Endothelial cell of umbilical vein (primary cell): ENCODE measurements at regions not wholly inside any gene's neighbourhood (a gene's known extent, or its start where the extent isn't known, plus 50 kb on each side); places are given as distances from the start of the nearest gene placed in this dataset.

Experiments
- BruUV-seq: library from RNA; stranded (reverse); fragments of 400-500 nt; replicated peaks from 2 replicates; lab custom pipeline; 2021; lab: Mats Ljungman, UMichigan
- CTCF ChIA-PET: fragments of 300-600, 350-600 bp; sonication (Branson Sonifier 250); formaldehyde crosslinking; loops from one replicate; lab custom pipeline; 2021; ENCODE audit warnings: antibody characterized with exemption, inconsistent platforms; lab: Charles Lee
- POLR2A ChIA-PET: fragments of 300-600, 350-600 bp; sonication (Branson Sonifier 250); formaldehyde crosslinking; loops from one replicate; lab custom pipeline; 2021; ENCODE audit warnings: antibody characterized with exemption, inconsistent platforms; lab: Charles Lee
- DNase-seq: peaks from one replicate; pipeline ENCODE4 v3.0.0-alpha.2; 2011; ENCODE audit warnings: low read depth, low spot score
- FAIRE-seq: peaks from 2 replicates; lab custom pipeline; 2011; peaks lifted over from hg19 to GRCh38; lab: Jason Lieb, UNC
- H2AFZ ChIP-seq: 2 replicates; pipeline ENCODE4 v1.6.0; 2012; ENCODE audit warnings: low read depth, low read length, control low read depth, inconsistent platforms
- H3K27ac ChIP-seq: 2 replicates; pipeline ENCODE4 v1.5.1; 2011; ENCODE audit warnings: low read depth, mild to moderate bottlenecking, control low read depth, low read length, moderate library complexity; ENCODE audit not compliant: insufficient read depth
- H3K27me3 ChIP-seq, 2 experiments: 2 replicates each; pipeline versions ENCODE4 v1.6.0 to v1.6.1; 2011; ENCODE audit warnings: low read length in 2 of 2, mixed read lengths in 1 of 2; ENCODE audit not compliant: control insufficient read depth in 2 of 2, insufficient read depth in 2 of 2
- H3K36me3 ChIP-seq, 2 experiments: 2 replicates in 1 of 2; 3 replicates in 1 of 2; pipeline ENCODE4 v1.5.1; 2011; ENCODE audit warnings: low read length in 2 of 2, mild to moderate bottlenecking in 1 of 2, moderate library complexity in 1 of 2; ENCODE audit not compliant: control insufficient read depth in 2 of 2, insufficient read depth in 2 of 2; ENCODE audit errors: extremely low read depth in 1 of 2
- H3K4me1 ChIP-seq: 3 replicates; pipeline ENCODE4 v1.5.1; 2011; ENCODE audit warnings: mild to moderate bottlenecking, low read length; ENCODE audit not compliant: control insufficient read depth, insufficient read depth; ENCODE audit errors: extremely low read depth
- H3K4me2 ChIP-seq: 2 replicates; pipeline ENCODE4 v1.6.1; 2011; ENCODE audit warnings: low read length, control low read depth, mixed read lengths; ENCODE audit not compliant: insufficient read depth
- H3K4me3 ChIP-seq, 3 experiments: fragments of 200-600 bp in 1 of 3; sonication (generic), shearing (Covaris generic) in 1 of 3; replicated peaks in 1 of 3; 2 replicates each; pipeline ENCODE4 v1.5.1; 2011 to 2016; ENCODE audit warnings: control low read depth in 3 of 3, low read length in 3 of 3, mild to moderate bottlenecking in 2 of 3, inconsistent platforms in 1 of 3, low read depth in 1 of 3, moderate library complexity in 1 of 3; ENCODE audit not compliant: insufficient read depth in 1 of 3
- H3K79me2 ChIP-seq: 2 replicates; pipeline ENCODE4 v1.6.0; 2012; ENCODE audit warnings: low read length, inconsistent platforms; ENCODE audit not compliant: control insufficient read depth, insufficient read depth
- H3K9ac ChIP-seq: replicated peaks from 2 replicates; pipeline ENCODE3; 2011; ENCODE audit warnings: low read length, control low read depth; ENCODE audit not compliant: insufficient read depth; ENCODE audit errors: extremely low read depth
- H3K9me1 ChIP-seq: replicated peaks from 3 replicates; pipeline ENCODE4 v1.6.0; 2011; ENCODE audit warnings: mild to moderate bottlenecking, low read length; ENCODE audit not compliant: control insufficient read depth, insufficient read depth; ENCODE audit errors: extremely low read depth
- H3K9me3 ChIP-seq: replicated peaks from 2 replicates; pipeline ENCODE4 v1.5.1; 2012; ENCODE audit warnings: low read length, inconsistent platforms; ENCODE audit not compliant: control insufficient read depth, insufficient read depth
- H4K20me1 ChIP-seq: replicated peaks from 2 replicates; pipeline ENCODE3; 2011; ENCODE audit warnings: mild to moderate bottlenecking, low read length; ENCODE audit not compliant: control insufficient read depth, insufficient read depth; ENCODE audit errors: extremely low read depth
- CTCF ChIP-seq, 2 donors: IDR thresholded peaks; 1 replicate in 1 of 2; 2 replicates in 1 of 2; pipeline ENCODE4 v1.5.1; 2011; ENCODE audit warnings: low read length in 2 of 2, mild to moderate bottlenecking in 2 of 2, moderate library complexity in 2 of 2, control low read depth in 1 of 2, inconsistent platforms in 1 of 2, low read depth in 1 of 2; ENCODE audit not compliant: insufficient read depth in 1 of 2; ENCODE audit errors: extremely low read depth in 1 of 2
- EZH2 ChIP-seq: IDR thresholded peaks from 2 replicates; pipeline ENCODE4 v1.6.1; 2012; ENCODE audit warnings: borderline replicate concordance, low read depth, mild to moderate bottlenecking, moderate library complexity, low read length, inconsistent platforms; ENCODE audit not compliant: severe bottlenecking
- FOS ChIP-seq: IDR thresholded peaks from 2 replicates; pipeline ENCODE4 v1.6.1; 2011; ENCODE audit warnings: mild to moderate bottlenecking, low read length, moderate library complexity, borderline replicate concordance; ENCODE audit not compliant: insufficient read depth
- GATA2 ChIP-seq: IDR thresholded peaks from 2 replicates; pipeline ENCODE4 v1.7.0; 2011; ENCODE audit warnings: low read depth, mild to moderate bottlenecking, moderate library complexity, mixed read lengths, low read length; ENCODE audit not compliant: insufficient read length, insufficient read depth
- JUN ChIP-seq: IDR thresholded peaks from 2 replicates; pipeline ENCODE4 v1.6.1; 2011; ENCODE audit warnings: borderline replicate concordance, low read depth; ENCODE audit not compliant: insufficient read length, insufficient read depth
- MYC ChIP-seq: IDR thresholded peaks from one replicate; pipeline ENCODE4 v1.6.1; 2011; ENCODE audit warnings: mild to moderate bottlenecking, low read depth, low read length
- POLR2A ChIP-seq: IDR thresholded peaks from 2 replicates; pipeline ENCODE4 v1.6.1; 2012; ENCODE audit warnings: low read depth, mild to moderate bottlenecking, control low read depth, low read length
- POLR2AphosphoS5 ChIP-seq: IDR thresholded peaks from 2 replicates; pipeline ENCODE4 v1.6.1; 2012; ENCODE audit warnings: low read depth, mild to moderate bottlenecking, control low read depth, low read length, moderate library complexity; ENCODE audit not compliant: insufficient read depth
- dilution Hi-C: fragments of 300-500 bp; cut with MboI; formaldehyde crosslinking; loops from one replicate; pipeline ENCODE4 v1.15.0; 2019; ENCODE audit warnings: low sequenced_read_pairs; ENCODE audit not compliant: extremely low pct_ligation_motif_present
- intact Hi-C: fragments of 100-400 bp; cut with micrococcal nuclease; formaldehyde crosslinking; loops from one replicate; pipeline ENCODE4 v1.10.0; 2022
- TF ChIP-seq, protein P1 (sequence below): IDR thresholded peaks from 2 replicates; pipeline ENCODE4 v1.6.1; 2011; ENCODE audit not compliant: insufficient read depth, insufficient read length

- Histone ChIP-seq H4K20me1 (no peaks in the 10 kb centered on the region), H3K27me3 (no peaks in the 10 kb centered on the region), H3K9me1 (no peaks in the 10 kb centered on the region), H3K4me1 (no peaks in the 10 kb centered on the region), H3K9ac (no peak overlapping the region), H3K36me3 (no peaks in the 10 kb centered on the region), H3K4me2 (no peak overlapping the region), H2AFZ (no peak overlapping the region), H3K27ac (no peak overlapping the region), H3K79me2 (no peaks in the 10 kb centered on the region), H3K9me3 (no peaks in the 10 kb centered on the region), H3K4me3 (no peak overlapping the region)
- dilution Hi-C loops = no loop called here
- FAIRE-seq (no peak), DNase-seq (no peak)
- ChIA-PET CTCF (no interaction called here), POLR2A (no interaction called here)
- intact Hi-C loops = no loop called here
- TF ChIP-seq MYC (no peak), EZH2 (no peak), JUN (no peak), POLR2AphosphoS5 (no peak), POLR2A (no peak), GATA2 (no peak), CTCF (IDR thresholded peaks at IDR 0.05; ENCODE audit: extremely low read depth in 1 of 2, insufficient read depth in 1 of 2, low read depth in 1 of 2, low read length in 2 of 2) (no peak), FOS (no peak)
- TF ChIP-seq, protein P1, sequence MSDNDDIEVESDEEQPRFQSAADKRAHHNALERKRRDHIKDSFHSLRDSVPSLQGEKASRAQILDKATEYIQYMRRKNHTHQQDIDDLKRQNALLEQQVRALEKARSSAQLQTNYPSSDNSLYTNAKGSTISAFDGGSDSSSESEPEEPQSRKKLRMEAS = no peak
- BruUV-seq = no TSS peak
Observed at GRCh38 chr4:28488021-28488420, 1627.4 kb downstream of the STIM2 start.
